Endothelial cell of umbilical vein (primary cell): ENCODE measurements at regions not wholly inside any gene's neighbourhood (a gene's known extent, or its start where the extent isn't known, plus 50 kb on each side); places are given as distances from the start of the nearest gene placed in this dataset.

ENCODE experiments used
- BruUV-seq: library from RNA; stranded (reverse); fragments of 400-500 nt; replicated peaks from 2 replicates; lab custom pipeline; 2021; lab: Mats Ljungman, UMichigan
- CTCF ChIA-PET: fragments of 300-600, 350-600 bp; sonication (Branson Sonifier 250); formaldehyde crosslinking; loops from one replicate; lab custom pipeline; 2021; ENCODE audit warnings: antibody characterized with exemption, inconsistent platforms; lab: Charles Lee
- POLR2A ChIA-PET: fragments of 300-600, 350-600 bp; sonication (Branson Sonifier 250); formaldehyde crosslinking; loops from one replicate; lab custom pipeline; 2021; ENCODE audit warnings: antibody characterized with exemption, inconsistent platforms; lab: Charles Lee
- DNase-seq: peaks from one replicate; pipeline ENCODE4 v3.0.0-alpha.2; 2011; ENCODE audit warnings: low read depth, low spot score
- FAIRE-seq: peaks from 2 replicates; lab custom pipeline; 2011; peaks lifted over from hg19 to GRCh38; lab: Jason Lieb, UNC
- H2AFZ ChIP-seq: 2 replicates; pipeline ENCODE4 v1.6.0; 2012; ENCODE audit warnings: low read depth, low read length, control low read depth, inconsistent platforms
- H3K27ac ChIP-seq: 2 replicates; pipeline ENCODE4 v1.5.1; 2011; ENCODE audit warnings: low read depth, mild to moderate bottlenecking, control low read depth, low read length, moderate library complexity; ENCODE audit not compliant: insufficient read depth
- H3K27me3 ChIP-seq, 2 experiments: 2 replicates each; pipeline versions ENCODE4 v1.6.0 to v1.6.1; 2011; ENCODE audit warnings: low read length in 2 of 2, mixed read lengths in 1 of 2; ENCODE audit not compliant: control insufficient read depth in 2 of 2, insufficient read depth in 2 of 2
- H3K36me3 ChIP-seq, 2 experiments: 2 replicates in 1 of 2; 3 replicates in 1 of 2; pipeline ENCODE4 v1.5.1; 2011; ENCODE audit warnings: low read length in 2 of 2, mild to moderate bottlenecking in 1 of 2, moderate library complexity in 1 of 2; ENCODE audit not compliant: control insufficient read depth in 2 of 2, insufficient read depth in 2 of 2; ENCODE audit errors: extremely low read depth in 1 of 2
- H3K4me1 ChIP-seq: 3 replicates; pipeline ENCODE4 v1.5.1; 2011; ENCODE audit warnings: mild to moderate bottlenecking, low read length; ENCODE audit not compliant: control insufficient read depth, insufficient read depth; ENCODE audit errors: extremely low read depth
- H3K4me2 ChIP-seq: 2 replicates; pipeline ENCODE4 v1.6.1; 2011; ENCODE audit warnings: low read length, control low read depth, mixed read lengths; ENCODE audit not compliant: insufficient read depth
- H3K4me3 ChIP-seq, 3 experiments: fragments of 200-600 bp in 1 of 3; sonication (generic), shearing (Covaris generic) in 1 of 3; replicated peaks in 1 of 3; 2 replicates each; pipeline ENCODE4 v1.5.1; 2011 to 2016; ENCODE audit warnings: control low read depth in 3 of 3, low read length in 3 of 3, mild to moderate bottlenecking in 2 of 3, inconsistent platforms in 1 of 3, low read depth in 1 of 3, moderate library complexity in 1 of 3; ENCODE audit not compliant: insufficient read depth in 1 of 3
- H3K79me2 ChIP-seq: 2 replicates; pipeline ENCODE4 v1.6.0; 2012; ENCODE audit warnings: low read length, inconsistent platforms; ENCODE audit not compliant: control insufficient read depth, insufficient read depth
- H3K9ac ChIP-seq: replicated peaks from 2 replicates; pipeline ENCODE3; 2011; ENCODE audit warnings: low read length, control low read depth; ENCODE audit not compliant: insufficient read depth; ENCODE audit errors: extremely low read depth
- H3K9me1 ChIP-seq: replicated peaks from 3 replicates; pipeline ENCODE4 v1.6.0; 2011; ENCODE audit warnings: mild to moderate bottlenecking, low read length; ENCODE audit not compliant: control insufficient read depth, insufficient read depth; ENCODE audit errors: extremely low read depth
- H3K9me3 ChIP-seq: replicated peaks from 2 replicates; pipeline ENCODE4 v1.5.1; 2012; ENCODE audit warnings: low read length, inconsistent platforms; ENCODE audit not compliant: control insufficient read depth, insufficient read depth
- H4K20me1 ChIP-seq: replicated peaks from 2 replicates; pipeline ENCODE3; 2011; ENCODE audit warnings: mild to moderate bottlenecking, low read length; ENCODE audit not compliant: control insufficient read depth, insufficient read depth; ENCODE audit errors: extremely low read depth
- EZH2 ChIP-seq: IDR thresholded peaks from 2 replicates; pipeline ENCODE4 v1.6.1; 2012; ENCODE audit warnings: borderline replicate concordance, low read depth, mild to moderate bottlenecking, moderate library complexity, low read length, inconsistent platforms; ENCODE audit not compliant: severe bottlenecking
- FOS ChIP-seq: IDR thresholded peaks from 2 replicates; pipeline ENCODE4 v1.6.1; 2011; ENCODE audit warnings: mild to moderate bottlenecking, low read length, moderate library complexity, borderline replicate concordance; ENCODE audit not compliant: insufficient read depth
- GATA2 ChIP-seq: IDR thresholded peaks from 2 replicates; pipeline ENCODE4 v1.7.0; 2011; ENCODE audit warnings: low read depth, mild to moderate bottlenecking, moderate library complexity, mixed read lengths, low read length; ENCODE audit not compliant: insufficient read length, insufficient read depth
- JUN ChIP-seq: IDR thresholded peaks from 2 replicates; pipeline ENCODE4 v1.6.1; 2011; ENCODE audit warnings: borderline replicate concordance, low read depth; ENCODE audit not compliant: insufficient read length, insufficient read depth
- MYC ChIP-seq: IDR thresholded peaks from one replicate; pipeline ENCODE4 v1.6.1; 2011; ENCODE audit warnings: mild to moderate bottlenecking, low read depth, low read length
- POLR2A ChIP-seq: IDR thresholded peaks from 2 replicates; pipeline ENCODE4 v1.6.1; 2012; ENCODE audit warnings: low read depth, mild to moderate bottlenecking, control low read depth, low read length
- POLR2AphosphoS5 ChIP-seq: IDR thresholded peaks from 2 replicates; pipeline ENCODE4 v1.6.1; 2012; ENCODE audit warnings: low read depth, mild to moderate bottlenecking, control low read depth, low read length, moderate library complexity; ENCODE audit not compliant: insufficient read depth
- dilution Hi-C: fragments of 300-500 bp; cut with MboI; formaldehyde crosslinking; loops from one replicate; pipeline ENCODE4 v1.15.0; 2019; ENCODE audit warnings: low sequenced_read_pairs; ENCODE audit not compliant: extremely low pct_ligation_motif_present
- intact Hi-C: fragments of 100-400 bp; cut with micrococcal nuclease; formaldehyde crosslinking; loops from one replicate; pipeline ENCODE4 v1.10.0; 2022
- TF ChIP-seq, protein P1 (sequence below): IDR thresholded peaks from 2 replicates; pipeline ENCODE4 v1.6.1; 2011; ENCODE audit not compliant: insufficient read depth, insufficient read length
- TF ChIP-seq, protein P2 (sequence below), 2 donors: IDR thresholded peaks; 1 replicate in 1 of 2; 2 replicates in 1 of 2; pipeline ENCODE4 v1.5.1; 2011; ENCODE audit warnings: low read length in 2 of 2, mild to moderate bottlenecking in 2 of 2, moderate library complexity in 2 of 2, control low read depth in 1 of 2, inconsistent platforms in 1 of 2, low read depth in 1 of 2; ENCODE audit not compliant: insufficient read depth in 1 of 2; ENCODE audit errors: extremely low read depth in 1 of 2

DNA sequence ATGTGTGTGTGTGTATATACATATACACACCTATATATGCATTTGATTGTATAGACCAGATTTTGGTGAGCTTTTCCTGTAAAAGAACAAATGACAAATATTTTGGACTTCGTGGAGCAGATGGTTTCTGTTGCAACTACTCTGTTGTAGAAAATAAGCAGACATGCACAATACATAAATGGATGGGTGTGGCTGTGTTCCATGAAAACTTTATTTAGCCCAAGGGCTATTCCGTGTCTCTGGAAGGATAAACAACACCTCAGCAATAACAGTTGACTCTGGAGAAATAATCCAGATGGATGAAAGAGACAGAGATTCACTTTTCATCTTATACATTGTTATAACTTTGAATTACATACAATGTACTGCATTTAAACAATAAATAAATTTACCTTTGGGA, 441.4 kb downstream of the CNTN3 start:
- H3K4me2 ChIP-seq = no peak overlapping the region
- no peaks in the 10 kb centered on the region for H3K79me2 ChIP-seq
- no peaks in the 10 kb centered on the region for H3K36me3 ChIP-seq
- dilution Hi-C loops = no loop called here
- ChIA-PET POLR2A (no interaction called here), CTCF (no interaction called here)
- FAIRE-seq (no peak), DNase-seq (no peak)
- intact Hi-C loops = no loop called here
- H3K4me1 ChIP-seq = no peaks in the 10 kb centered on the region
- no peaks in the 10 kb centered on the region for H3K27me3 ChIP-seq
- H3K9me1 ChIP-seq = no peaks in the 10 kb centered on the region
- BruUV-seq = no TSS peak
- H3K9me3 ChIP-seq = no peaks in the 10 kb centered on the region
- no peak overlapping the region for H2AFZ ChIP-seq
- no peak overlapping the region for H3K9ac ChIP-seq
- TF ChIP-seq JUN (no peak), FOS (no peak), EZH2 (no peak), GATA2 (no peak), POLR2AphosphoS5 (no peak), MYC (no peak), POLR2A (no peak)
- TF ChIP-seq, protein P1, sequence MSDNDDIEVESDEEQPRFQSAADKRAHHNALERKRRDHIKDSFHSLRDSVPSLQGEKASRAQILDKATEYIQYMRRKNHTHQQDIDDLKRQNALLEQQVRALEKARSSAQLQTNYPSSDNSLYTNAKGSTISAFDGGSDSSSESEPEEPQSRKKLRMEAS = no peak
- TF ChIP-seq, protein P2, sequence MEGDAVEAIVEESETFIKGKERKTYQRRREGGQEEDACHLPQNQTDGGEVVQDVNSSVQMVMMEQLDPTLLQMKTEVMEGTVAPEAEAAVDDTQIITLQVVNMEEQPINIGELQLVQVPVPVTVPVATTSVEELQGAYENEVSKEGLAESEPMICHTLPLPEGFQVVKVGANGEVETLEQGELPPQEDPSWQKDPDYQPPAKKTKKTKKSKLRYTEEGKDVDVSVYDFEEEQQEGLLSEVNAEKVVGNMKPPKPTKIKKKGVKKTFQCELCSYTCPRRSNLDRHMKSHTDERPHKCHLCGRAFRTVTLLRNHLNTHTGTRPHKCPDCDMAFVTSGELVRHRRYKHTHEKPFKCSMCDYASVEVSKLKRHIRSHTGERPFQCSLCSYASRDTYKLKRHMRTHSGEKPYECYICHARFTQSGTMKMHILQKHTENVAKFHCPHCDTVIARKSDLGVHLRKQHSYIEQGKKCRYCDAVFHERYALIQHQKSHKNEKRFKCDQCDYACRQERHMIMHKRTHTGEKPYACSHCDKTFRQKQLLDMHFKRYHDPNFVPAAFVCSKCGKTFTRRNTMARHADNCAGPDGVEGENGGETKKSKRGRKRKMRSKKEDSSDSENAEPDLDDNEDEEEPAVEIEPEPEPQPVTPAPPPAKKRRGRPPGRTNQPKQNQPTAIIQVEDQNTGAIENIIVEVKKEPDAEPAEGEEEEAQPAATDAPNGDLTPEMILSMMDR (IDR thresholded peaks at IDR 0.05; ENCODE audit: extremely low read depth in 1 of 2, insufficient read depth in 1 of 2, low read depth in 1 of 2, low read length in 2 of 2) = no peak
- no peaks in the 10 kb centered on the region for H4K20me1 ChIP-seq
- no peak overlapping the region for H3K27ac ChIP-seq
- H3K4me3 ChIP-seq = no peak overlapping the region
